HL-60 (cell line): ENCODE measurements at regions not wholly inside any gene's neighbourhood (a gene's known extent, or its start where the extent isn't known, plus 50 kb on each side); places are given as distances from the start of the nearest gene placed in this dataset.
"Not testable (repeated sequence)": the region's sequence is repeated elsewhere in the genome, so short reads cannot be mapped to it uniquely, and the experiment has no call there.

Experiments
- GABPA ChIP-seq: IDR thresholded peaks from 2 replicates; pipeline ENCODE4 v1.6.1; 2012; ENCODE audit warnings: low read depth
- POLR2AphosphoS5 ChIP-seq: IDR thresholded peaks from 2 replicates; pipeline ENCODE4 v1.6.1; 2012; ENCODE audit warnings: low read depth
- TF ChIP-seq, protein P1 (sequence below): IDR thresholded peaks from one replicate; pipeline ENCODE4 v1.5.1; 2011; ENCODE audit warnings: low read length, control low read depth, inconsistent platforms; ENCODE audit not compliant: insufficient read depth
- TF ChIP-seq, protein P2 (sequence below): IDR thresholded peaks from 2 replicates; pipeline ENCODE4 v1.6.1; 2012; ENCODE audit warnings: low read depth; ENCODE audit not compliant: insufficient replicate concordance

DNA sequence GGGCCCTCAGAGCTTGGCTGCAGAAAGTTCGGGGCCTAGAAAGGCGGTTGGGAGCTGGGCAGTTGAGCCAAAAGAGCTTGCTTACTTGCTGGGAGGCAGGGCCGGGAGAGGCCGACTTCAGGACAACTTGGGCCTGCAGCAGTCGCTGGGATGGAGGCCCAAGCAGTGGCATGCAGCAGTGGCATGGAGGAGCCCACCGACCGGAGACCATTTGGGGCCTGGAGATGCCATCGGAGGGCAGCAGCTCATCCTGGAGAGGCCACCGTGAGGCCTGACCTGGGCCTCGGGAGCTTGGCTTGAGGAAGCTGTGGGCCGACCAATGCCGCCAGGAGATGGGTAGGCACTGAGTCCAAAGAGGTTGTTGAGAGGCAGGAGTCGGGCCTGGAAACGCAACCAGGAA, 200.0 kb downstream of the CEP170 start:
- TF ChIP-seq, protein P1, sequence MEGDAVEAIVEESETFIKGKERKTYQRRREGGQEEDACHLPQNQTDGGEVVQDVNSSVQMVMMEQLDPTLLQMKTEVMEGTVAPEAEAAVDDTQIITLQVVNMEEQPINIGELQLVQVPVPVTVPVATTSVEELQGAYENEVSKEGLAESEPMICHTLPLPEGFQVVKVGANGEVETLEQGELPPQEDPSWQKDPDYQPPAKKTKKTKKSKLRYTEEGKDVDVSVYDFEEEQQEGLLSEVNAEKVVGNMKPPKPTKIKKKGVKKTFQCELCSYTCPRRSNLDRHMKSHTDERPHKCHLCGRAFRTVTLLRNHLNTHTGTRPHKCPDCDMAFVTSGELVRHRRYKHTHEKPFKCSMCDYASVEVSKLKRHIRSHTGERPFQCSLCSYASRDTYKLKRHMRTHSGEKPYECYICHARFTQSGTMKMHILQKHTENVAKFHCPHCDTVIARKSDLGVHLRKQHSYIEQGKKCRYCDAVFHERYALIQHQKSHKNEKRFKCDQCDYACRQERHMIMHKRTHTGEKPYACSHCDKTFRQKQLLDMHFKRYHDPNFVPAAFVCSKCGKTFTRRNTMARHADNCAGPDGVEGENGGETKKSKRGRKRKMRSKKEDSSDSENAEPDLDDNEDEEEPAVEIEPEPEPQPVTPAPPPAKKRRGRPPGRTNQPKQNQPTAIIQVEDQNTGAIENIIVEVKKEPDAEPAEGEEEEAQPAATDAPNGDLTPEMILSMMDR: not testable (repeated sequence)
- TF ChIP-seq, protein P2, sequence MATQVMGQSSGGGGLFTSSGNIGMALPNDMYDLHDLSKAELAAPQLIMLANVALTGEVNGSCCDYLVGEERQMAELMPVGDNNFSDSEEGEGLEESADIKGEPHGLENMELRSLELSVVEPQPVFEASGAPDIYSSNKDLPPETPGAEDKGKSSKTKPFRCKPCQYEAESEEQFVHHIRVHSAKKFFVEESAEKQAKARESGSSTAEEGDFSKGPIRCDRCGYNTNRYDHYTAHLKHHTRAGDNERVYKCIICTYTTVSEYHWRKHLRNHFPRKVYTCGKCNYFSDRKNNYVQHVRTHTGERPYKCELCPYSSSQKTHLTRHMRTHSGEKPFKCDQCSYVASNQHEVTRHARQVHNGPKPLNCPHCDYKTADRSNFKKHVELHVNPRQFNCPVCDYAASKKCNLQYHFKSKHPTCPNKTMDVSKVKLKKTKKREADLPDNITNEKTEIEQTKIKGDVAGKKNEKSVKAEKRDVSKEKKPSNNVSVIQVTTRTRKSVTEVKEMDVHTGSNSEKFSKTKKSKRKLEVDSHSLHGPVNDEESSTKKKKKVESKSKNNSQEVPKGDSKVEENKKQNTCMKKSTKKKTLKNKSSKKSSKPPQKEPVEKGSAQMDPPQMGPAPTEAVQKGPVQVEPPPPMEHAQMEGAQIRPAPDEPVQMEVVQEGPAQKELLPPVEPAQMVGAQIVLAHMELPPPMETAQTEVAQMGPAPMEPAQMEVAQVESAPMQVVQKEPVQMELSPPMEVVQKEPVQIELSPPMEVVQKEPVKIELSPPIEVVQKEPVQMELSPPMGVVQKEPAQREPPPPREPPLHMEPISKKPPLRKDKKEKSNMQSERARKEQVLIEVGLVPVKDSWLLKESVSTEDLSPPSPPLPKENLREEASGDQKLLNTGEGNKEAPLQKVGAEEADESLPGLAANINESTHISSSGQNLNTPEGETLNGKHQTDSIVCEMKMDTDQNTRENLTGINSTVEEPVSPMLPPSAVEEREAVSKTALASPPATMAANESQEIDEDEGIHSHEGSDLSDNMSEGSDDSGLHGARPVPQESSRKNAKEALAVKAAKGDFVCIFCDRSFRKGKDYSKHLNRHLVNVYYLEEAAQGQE: not testable (repeated sequence)
- not testable (repeated sequence) for TF ChIP-seq POLR2AphosphoS5, GABPA
